Fibroblast of lung (primary cell): ENCODE measurements at regions not wholly inside any gene's neighbourhood (a gene's known extent, or its start where the extent isn't known, plus 50 kb on each side); places are given as distances from the start of the nearest gene placed in this dataset.

Experiments
- DNase-seq, 2 donors: peaks; one replicate each; pipeline versions ENCODE4 v3.0.0 to v3.0.0-alpha.2; 2010; ENCODE audit warnings: low read depth in 2 of 2
- H2AFZ ChIP-seq: 2 replicates; pipeline ENCODE4 v1.5.1; 2012; ENCODE audit warnings: low read length, control low read depth, inconsistent platforms
- H3K27ac ChIP-seq: 2 replicates; pipeline ENCODE4 v1.5.1; 2011; ENCODE audit warnings: low read length, control low read depth; ENCODE audit not compliant: insufficient read depth
- H3K27me3 ChIP-seq: 2 replicates; pipeline ENCODE4 v1.5.1; 2011; ENCODE audit warnings: mild to moderate bottlenecking, low read length; ENCODE audit not compliant: control insufficient read depth, insufficient read depth
- H3K36me3 ChIP-seq: 2 replicates; pipeline ENCODE4 v1.5.1; 2011; ENCODE audit warnings: low read length; ENCODE audit not compliant: control insufficient read depth, insufficient read depth
- H3K4me1 ChIP-seq: 2 replicates; pipeline ENCODE4 v1.5.1; 2011; ENCODE audit warnings: low read length; ENCODE audit not compliant: control insufficient read depth, insufficient read depth; ENCODE audit errors: extremely low read depth
- H3K4me2 ChIP-seq: 2 replicates; pipeline ENCODE4 v1.5.1; 2011; ENCODE audit warnings: low read length, control low read depth; ENCODE audit not compliant: insufficient read depth; ENCODE audit errors: extremely low read depth
- H3K4me3 ChIP-seq, 4 experiments: fragments of 200-600 bp in 1 of 4; sonication (generic) in 1 of 4; replicated peaks in 1 of 4; 2 replicates each; pipeline ENCODE4 v1.5.1; 2011 to 2016; ENCODE audit warnings: low read length in 4 of 4, low read depth in 3 of 4, mild to moderate bottlenecking in 3 of 4, control low read depth in 2 of 4, inconsistent platforms in 1 of 4, mixed read lengths in 1 of 4; ENCODE audit not compliant: insufficient read depth in 1 of 4; ENCODE audit errors: control extremely low read depth in 1 of 4
- H3K79me2 ChIP-seq: 2 replicates; pipeline ENCODE4 v1.5.1; 2012; ENCODE audit warnings: mild to moderate bottlenecking, low read length, inconsistent platforms; ENCODE audit not compliant: control insufficient read depth, insufficient read depth
- H3K9ac ChIP-seq: 2 replicates; pipeline ENCODE4 v1.5.1; 2011; ENCODE audit warnings: mild to moderate bottlenecking, low read length, control low read depth; ENCODE audit not compliant: insufficient read depth
- H3K9me3 ChIP-seq: 2 replicates; pipeline ENCODE4 v1.5.1; 2012; ENCODE audit warnings: low read depth, low read length; ENCODE audit not compliant: control insufficient read depth, insufficient read depth
- H4K20me1 ChIP-seq: 2 replicates; pipeline ENCODE4 v1.5.1; 2011; ENCODE audit warnings: low read length; ENCODE audit not compliant: control insufficient read depth, insufficient read depth; ENCODE audit errors: extremely low read depth
- EZH2 ChIP-seq: IDR thresholded peaks from 2 replicates; pipeline ENCODE4 v1.5.1; 2012; ENCODE audit warnings: low read length, control low read depth, mild to moderate bottlenecking; ENCODE audit errors: missing control alignments
- TF ChIP-seq, protein P1 (sequence below), 2 donors: IDR thresholded peaks in 1 of 2; conservative IDR thresholded peaks in 1 of 2; 1 replicate in 1 of 2; 2 replicates in 1 of 2; pipeline ENCODE4 v1.5.1; 2011 to 2012; ENCODE audit warnings: low read length in 2 of 2, control low read depth in 1 of 2, inconsistent platforms in 1 of 2, low read depth in 1 of 2, mild to moderate bottlenecking in 1 of 2

GRCh38 chr4:24059839-24060238 is 170.0 kb upstream of the PPARGC1A start:
- no peak overlapping the region for H3K4me3 ChIP-seq
- TF ChIP-seq, protein P1, sequence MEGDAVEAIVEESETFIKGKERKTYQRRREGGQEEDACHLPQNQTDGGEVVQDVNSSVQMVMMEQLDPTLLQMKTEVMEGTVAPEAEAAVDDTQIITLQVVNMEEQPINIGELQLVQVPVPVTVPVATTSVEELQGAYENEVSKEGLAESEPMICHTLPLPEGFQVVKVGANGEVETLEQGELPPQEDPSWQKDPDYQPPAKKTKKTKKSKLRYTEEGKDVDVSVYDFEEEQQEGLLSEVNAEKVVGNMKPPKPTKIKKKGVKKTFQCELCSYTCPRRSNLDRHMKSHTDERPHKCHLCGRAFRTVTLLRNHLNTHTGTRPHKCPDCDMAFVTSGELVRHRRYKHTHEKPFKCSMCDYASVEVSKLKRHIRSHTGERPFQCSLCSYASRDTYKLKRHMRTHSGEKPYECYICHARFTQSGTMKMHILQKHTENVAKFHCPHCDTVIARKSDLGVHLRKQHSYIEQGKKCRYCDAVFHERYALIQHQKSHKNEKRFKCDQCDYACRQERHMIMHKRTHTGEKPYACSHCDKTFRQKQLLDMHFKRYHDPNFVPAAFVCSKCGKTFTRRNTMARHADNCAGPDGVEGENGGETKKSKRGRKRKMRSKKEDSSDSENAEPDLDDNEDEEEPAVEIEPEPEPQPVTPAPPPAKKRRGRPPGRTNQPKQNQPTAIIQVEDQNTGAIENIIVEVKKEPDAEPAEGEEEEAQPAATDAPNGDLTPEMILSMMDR (conservative IDR thresholded peaks at IDR 0.05 in 1 of 2, IDR thresholded peaks at IDR 0.05 in 1 of 2; ENCODE audit: low read depth in 1 of 2, low read length in 2 of 2): no peak
- TF ChIP-seq EZH2: no peak
- H3K27ac ChIP-seq: no peak overlapping the region
- H2AFZ ChIP-seq: no peak overlapping the region
- no peak overlapping the region for H3K4me2 ChIP-seq
- no peak overlapping the region for H3K9ac ChIP-seq
- no peaks in the 10 kb centered on the region for H3K27me3 ChIP-seq
- no peaks in the 10 kb centered on the region for H3K4me1 ChIP-seq
- no peaks in the 10 kb centered on the region for H3K36me3 ChIP-seq
- no peaks in the 10 kb centered on the region for H4K20me1 ChIP-seq
- H3K9me3 ChIP-seq: no peaks in the 10 kb centered on the region
- H3K79me2 ChIP-seq: no peaks in the 10 kb centered on the region
- DNase-seq: no peak

DNA sequence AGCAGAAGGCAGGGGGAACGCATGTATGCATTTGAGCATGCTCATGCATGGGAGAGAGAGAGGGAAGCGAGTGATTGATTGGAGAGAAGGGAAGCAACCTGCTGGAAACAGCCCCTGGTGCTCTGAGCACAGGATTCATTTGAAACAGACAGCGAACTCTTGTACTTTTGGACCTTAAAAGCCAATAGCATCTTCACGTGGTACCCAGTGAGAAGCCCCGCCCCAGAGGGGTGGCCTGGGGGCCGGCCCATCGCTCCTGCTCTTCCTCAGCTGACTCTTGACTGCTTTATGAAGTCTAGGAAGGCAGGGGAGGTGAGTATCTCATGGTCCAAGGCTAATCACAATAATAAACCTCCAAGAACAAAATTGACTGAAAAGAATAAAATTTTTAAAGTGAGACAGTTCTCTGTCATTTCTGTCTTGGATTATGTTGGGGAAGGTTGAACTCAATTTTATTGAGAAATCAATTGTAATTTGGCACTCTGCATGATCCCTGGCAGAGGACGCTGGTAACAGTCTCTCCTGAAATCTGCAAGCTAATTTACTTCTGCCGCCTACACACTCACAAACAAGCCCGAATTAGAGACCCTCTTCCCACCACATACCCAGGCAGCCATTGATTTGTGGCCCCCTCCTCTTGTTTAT is 168.2 kb upstream of the PPARGC1A start:
- H3K9ac ChIP-seq: no peak overlapping the region
- H3K79me2 ChIP-seq: no peaks in the 10 kb centered on the region
- H3K4me1 ChIP-seq: no peaks in the 10 kb centered on the region
- TF ChIP-seq, protein P1 (conservative IDR thresholded peaks at IDR 0.05 in 1 of 2, IDR thresholded peaks at IDR 0.05 in 1 of 2; ENCODE audit: low read depth in 1 of 2, low read length in 2 of 2): no peak
- TF ChIP-seq EZH2: no peak
- no peaks in the 10 kb centered on the region for H4K20me1 ChIP-seq
- H3K4me2 ChIP-seq: no peak overlapping the region
- H3K27ac ChIP-seq: no peak overlapping the region
- no peaks in the 10 kb centered on the region for H3K9me3 ChIP-seq
- H3K27me3 ChIP-seq: no peaks in the 10 kb centered on the region
- H3K4me3 ChIP-seq: no peak overlapping the region
- no peaks in the 10 kb centered on the region for H3K36me3 ChIP-seq
- H2AFZ ChIP-seq: no peak overlapping the region
- DNase-seq: no peak

DNA sequence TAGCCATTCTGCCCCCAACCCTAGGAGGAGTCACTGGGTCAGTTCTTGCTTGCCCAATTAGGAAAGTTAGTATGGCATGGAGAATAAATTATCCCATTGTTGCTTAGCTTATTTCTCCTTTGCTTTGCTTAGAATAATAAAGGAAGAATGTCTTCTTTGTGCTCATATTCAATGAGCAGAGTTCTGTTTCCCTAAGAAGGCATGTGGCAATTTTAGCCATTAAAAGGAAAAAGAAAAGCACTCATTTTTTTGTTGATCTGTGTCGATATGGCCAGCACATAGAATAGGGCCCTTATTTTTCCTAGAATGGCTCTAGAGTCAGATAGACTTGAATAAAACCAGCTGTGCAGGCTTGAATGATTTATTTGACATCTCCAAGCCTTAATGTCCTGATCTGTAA is 166.4 kb upstream of the PPARGC1A start:
- no peak overlapping the region for H3K27ac ChIP-seq
- no peak overlapping the region for H3K9ac ChIP-seq
- H4K20me1 ChIP-seq: no peaks in the 10 kb centered on the region
- no peak overlapping the region for H2AFZ ChIP-seq
- H3K4me3 ChIP-seq: no peak overlapping the region
- no peaks in the 10 kb centered on the region for H3K9me3 ChIP-seq
- H3K27me3 ChIP-seq: no peaks in the 10 kb centered on the region
- TF ChIP-seq EZH2: no peak
- TF ChIP-seq, protein P1 (conservative IDR thresholded peaks at IDR 0.05 in 1 of 2, IDR thresholded peaks at IDR 0.05 in 1 of 2; ENCODE audit: low read depth in 1 of 2, low read length in 2 of 2): no peak
- H3K79me2 ChIP-seq: no peaks in the 10 kb centered on the region
- no peak overlapping the region for H3K4me2 ChIP-seq
- DNase-seq: no peak
- H3K36me3 ChIP-seq: no peaks in the 10 kb centered on the region
- H3K4me1 ChIP-seq: no peaks in the 10 kb centered on the region
